CD14-positive monocyte (primary cell): ENCODE measurements at regions not wholly inside any gene's neighbourhood (a gene's known extent, or its start where the extent isn't known, plus 50 kb on each side); places are given as distances from the start of the nearest gene placed in this dataset.
A peak's percentile ranks its signal among the peaks of the same experiment; 100 is the strongest.

ENCODE experiments used
- DNase-seq, 3 donors: peaks; one replicate each; pipeline ENCODE4 v3.0.0-alpha.2; 2011 to 2022
- H2AFZ ChIP-seq: 2 replicates; pipeline ENCODE4 v1.6.0; 2012; ENCODE audit warnings: mild to moderate bottlenecking, low read depth, low read length, inconsistent platforms; ENCODE audit not compliant: insufficient read depth, poor library complexity, severe bottlenecking
- H3K27ac ChIP-seq, 2 donors: 1 replicate in 1 of 2; 2 replicates in 1 of 2; pipeline ENCODE4 v1.5.1; 2012 to 2013; ENCODE audit warnings: low read length in 2 of 2, control low read depth in 1 of 2, inconsistent platforms in 1 of 2, low read depth in 1 of 2, mild to moderate bottlenecking in 1 of 2
- H3K27me3 ChIP-seq, 2 donors: one replicate each; pipeline versions ENCODE4 v1.6.0 to v1.6.1; 2011 to 2013; ENCODE audit warnings: low read length in 2 of 2; ENCODE audit not compliant: control insufficient read depth in 2 of 2, insufficient read depth in 2 of 2
- H3K36me3 ChIP-seq, 2 donors: replicated peaks in 1 of 2; 1 replicate in 1 of 2; 2 replicates in 1 of 2; pipeline versions ENCODE4 v1.5.1 to v1.6.1; 2012 to 2013; ENCODE audit warnings: low read length in 2 of 2, control low read depth in 1 of 2, inconsistent platforms in 1 of 2, mild to moderate bottlenecking in 1 of 2; ENCODE audit not compliant: insufficient read depth in 2 of 2, control insufficient read depth in 1 of 2
- H3K4me1 ChIP-seq, 2 donors: 1 replicate in 1 of 2; 2 replicates in 1 of 2; pipeline versions ENCODE4 v1.5.1 to v1.6.1; 2012 to 2013; ENCODE audit warnings: low read length in 2 of 2, control low read depth in 1 of 2, inconsistent platforms in 1 of 2, mild to moderate bottlenecking in 1 of 2, moderate library complexity in 1 of 2; ENCODE audit not compliant: insufficient read depth in 2 of 2, control insufficient read depth in 1 of 2
- H3K4me2 ChIP-seq: replicated peaks from 2 replicates; pipeline ENCODE3; 2012; ENCODE audit warnings: low read length, moderate library complexity, mild to moderate bottlenecking; ENCODE audit not compliant: poor library complexity, severe bottlenecking; ENCODE audit errors: extremely low read depth
- H3K4me3 ChIP-seq, 3 experiments: fragments of 200-600 bp in 1 of 3; sonication (generic) in 1 of 3; replicated peaks in 1 of 3; 1 replicate in 2 of 3; 2 replicates in 1 of 3; pipeline ENCODE4 v1.5.1; 2011 to 2013; ENCODE audit warnings: low read length in 3 of 3, mild to moderate bottlenecking in 3 of 3, control low read depth in 2 of 3, low read depth in 2 of 3, inconsistent platforms in 1 of 3, moderate library complexity in 1 of 3
- H3K79me2 ChIP-seq: 2 replicates; pipeline ENCODE4 v1.6.0; 2012; ENCODE audit warnings: mild to moderate bottlenecking, control low read depth, inconsistent platforms, low read length, moderate library complexity; ENCODE audit not compliant: insufficient read depth
- H3K9ac ChIP-seq: 2 replicates; pipeline ENCODE4 v1.6.0; 2017; ENCODE audit warnings: low read length, mild to moderate bottlenecking; ENCODE audit not compliant: insufficient read depth, poor library complexity, severe bottlenecking
- H3K9me3 ChIP-seq, 2 donors: replicated peaks in 1 of 2; 1 replicate in 1 of 2; 2 replicates in 1 of 2; pipeline versions ENCODE4 v1.5.1 to v1.6.1; 2012 to 2013; ENCODE audit warnings: low read length in 2 of 2, control low read depth in 1 of 2; ENCODE audit not compliant: control insufficient read depth in 1 of 2, insufficient read depth in 1 of 2
- H4K20me1 ChIP-seq: 2 replicates; pipeline ENCODE4 v1.6.0; 2012; ENCODE audit warnings: mild to moderate bottlenecking, low read length, control low read depth, moderate library complexity; ENCODE audit not compliant: insufficient read depth
- H3K27ac Mint-ChIP-seq, 7 donors: one replicate each; pipeline ENCODE4 v1.8.0; 2020; ENCODE audit warnings: mild to moderate bottlenecking in 7 of 7, mixed read lengths in 7 of 7, moderate library complexity in 6 of 7, inconsistent platforms in 2 of 7
- H3K27me3 Mint-ChIP-seq, 3 donors: one replicate each; pipeline ENCODE4 v1.8.0; 2021 to 2022; ENCODE audit warnings: low read depth in 3 of 3, mild to moderate bottlenecking in 3 of 3, mixed read lengths in 3 of 3, moderate library complexity in 3 of 3, inconsistent platforms in 1 of 3
- H3K36me3 Mint-ChIP-seq, 2 donors: one replicate each; pipeline ENCODE4 v1.8.0; 2020; ENCODE audit warnings: mixed read lengths in 2 of 2, inconsistent platforms in 1 of 2, mild to moderate bottlenecking in 1 of 2
- H3K4me1 Mint-ChIP-seq: one replicate; pipeline ENCODE4 v1.8.0; 2020; ENCODE audit warnings: mild to moderate bottlenecking, mixed read lengths
- H3K4me3 Mint-ChIP-seq, 2 donors: one replicate each; pipeline ENCODE4 v1.8.0; 2020; ENCODE audit warnings: mild to moderate bottlenecking in 2 of 2, mixed read lengths in 2 of 2, moderate library complexity in 1 of 2
- H3K9me3 Mint-ChIP-seq, 7 donors: one replicate each; pipeline ENCODE4 v1.8.0; 2020 to 2022; ENCODE audit warnings: mixed read lengths in 7 of 7, mild to moderate bottlenecking in 6 of 7, moderate library complexity in 6 of 7, inconsistent platforms in 2 of 7
- WGBS: methylation state at CpG from one replicate; pipeline ENCODE4 v1.1.5; 2013; ENCODE audit warnings: missing lambda C conversion rate; ENCODE audit not compliant: insufficient coverage; 5-methylcytosine and 5-hydroxymethylcytosine counted together
- intact Hi-C, 2 donors: fragments of 100-400 bp; cut with micrococcal nuclease; formaldehyde crosslinking; loops; one replicate each; pipeline versions ENCODE4 v1.15.0 to v1.15.1; 2023
- TF ChIP-seq, protein P1 (sequence below): fragments of 200-600 bp; IDR thresholded peaks from one replicate; pipeline ENCODE4 v1.8.0; 2022; ENCODE audit warnings: antibody characterized with exemption, mild to moderate bottlenecking

DNA sequence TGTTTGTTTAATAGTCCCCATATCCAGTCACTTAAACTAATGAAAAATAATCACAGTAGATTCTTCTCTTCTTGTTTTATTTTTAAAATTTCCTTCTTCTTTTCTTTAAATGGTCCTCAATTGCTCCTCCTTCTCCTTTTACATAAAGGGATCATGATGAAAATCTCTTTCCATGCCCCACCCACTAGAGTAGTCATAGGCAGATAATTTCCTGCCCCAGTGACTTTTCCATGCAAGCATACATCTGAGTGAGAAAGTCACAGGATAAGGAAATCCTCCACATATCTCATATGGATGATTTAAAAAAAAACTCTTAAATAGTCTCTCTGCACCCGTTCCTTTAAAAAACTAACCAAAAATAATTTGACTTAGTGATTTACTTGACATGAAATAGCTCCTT lies 552.3 kb upstream of the SETBP1 start:
- Mint-ChIP-seq H3K4me3 (no peak overlapping the region), H3K27ac (no peak overlapping the region), H3K36me3 (no peaks in the 10 kb centered on the region), H3K4me1 (no peaks in the 10 kb centered on the region), H3K27me3 (peaks cover 0 to 3% (median 0%) of the 10 kb centered on the region in 3 donors), H3K9me3 (no peaks in the 10 kb centered on the region)
- intact Hi-C loops, result no loop called here
- H3K4me1 ChIP-seq, result no peaks in the 10 kb centered on the region
- TF ChIP-seq, protein P1, sequence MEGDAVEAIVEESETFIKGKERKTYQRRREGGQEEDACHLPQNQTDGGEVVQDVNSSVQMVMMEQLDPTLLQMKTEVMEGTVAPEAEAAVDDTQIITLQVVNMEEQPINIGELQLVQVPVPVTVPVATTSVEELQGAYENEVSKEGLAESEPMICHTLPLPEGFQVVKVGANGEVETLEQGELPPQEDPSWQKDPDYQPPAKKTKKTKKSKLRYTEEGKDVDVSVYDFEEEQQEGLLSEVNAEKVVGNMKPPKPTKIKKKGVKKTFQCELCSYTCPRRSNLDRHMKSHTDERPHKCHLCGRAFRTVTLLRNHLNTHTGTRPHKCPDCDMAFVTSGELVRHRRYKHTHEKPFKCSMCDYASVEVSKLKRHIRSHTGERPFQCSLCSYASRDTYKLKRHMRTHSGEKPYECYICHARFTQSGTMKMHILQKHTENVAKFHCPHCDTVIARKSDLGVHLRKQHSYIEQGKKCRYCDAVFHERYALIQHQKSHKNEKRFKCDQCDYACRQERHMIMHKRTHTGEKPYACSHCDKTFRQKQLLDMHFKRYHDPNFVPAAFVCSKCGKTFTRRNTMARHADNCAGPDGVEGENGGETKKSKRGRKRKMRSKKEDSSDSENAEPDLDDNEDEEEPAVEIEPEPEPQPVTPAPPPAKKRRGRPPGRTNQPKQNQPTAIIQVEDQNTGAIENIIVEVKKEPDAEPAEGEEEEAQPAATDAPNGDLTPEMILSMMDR, result no peak
- no peaks in the 10 kb centered on the region for H3K9me3 ChIP-seq
- no peak overlapping the region for H2AFZ ChIP-seq
- WGBS, result no CpG with 5 or more reads among the region's 1 CpG
- no peak overlapping the region for H3K4me2 ChIP-seq
- H3K27ac ChIP-seq, result no peak overlapping the region
- no peaks in the 10 kb centered on the region for H4K20me1 ChIP-seq
- no peaks in the 10 kb centered on the region for H3K27me3 ChIP-seq
- no peak overlapping the region for H3K4me3 ChIP-seq
- H3K79me2 ChIP-seq, result no peaks in the 10 kb centered on the region
- DNase-seq, result no peak
- H3K36me3 ChIP-seq, result no peaks in the 10 kb centered on the region
- no peak overlapping the region for H3K9ac ChIP-seq

DNA sequence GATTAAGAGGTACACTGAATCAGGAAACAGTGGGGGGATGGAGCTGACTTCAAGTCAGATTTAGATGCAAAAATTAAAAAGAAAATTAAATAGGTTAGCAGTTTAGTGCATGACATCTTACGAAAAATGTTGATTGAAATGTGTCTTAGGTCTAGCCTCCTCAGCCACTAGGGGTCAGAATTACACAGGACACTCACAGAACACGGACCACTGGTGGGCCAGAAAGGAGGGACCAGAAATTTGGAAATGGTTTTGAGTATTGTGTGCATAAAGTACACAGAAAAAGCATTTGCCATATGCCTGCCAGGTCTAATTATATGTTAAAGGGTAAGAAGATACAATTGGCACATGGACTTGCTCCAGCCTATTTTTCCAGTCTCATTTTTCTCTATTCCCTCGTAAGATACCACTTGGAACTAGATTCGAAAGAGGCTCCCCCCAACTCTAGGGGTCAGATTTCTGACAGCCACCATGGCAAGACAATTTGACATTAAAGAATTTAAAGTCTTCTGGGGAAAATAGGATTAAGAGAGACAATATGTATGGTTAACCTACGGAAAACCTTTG lies 550.2 kb upstream of the SETBP1 start:
- no peaks in the 10 kb centered on the region for H3K4me1 ChIP-seq
- Mint-ChIP-seq H3K36me3 (no peaks in the 10 kb centered on the region), H3K4me1 (no peaks in the 10 kb centered on the region), H3K4me3 (no peak overlapping the region), H3K27ac (no peak overlapping the region), H3K9me3 (no peaks in the 10 kb centered on the region), H3K27me3 (peaks cover 0 to 1% (median 0%) of the 10 kb centered on the region in 3 donors)
- H3K27ac ChIP-seq, result no peak overlapping the region
- no peak for DNase-seq
- H3K9me3 ChIP-seq, result no peaks in the 10 kb centered on the region
- no peaks in the 10 kb centered on the region for H3K79me2 ChIP-seq
- WGBS, result no CpG with 5 or more reads among the region's 5 CpGs
- no peaks in the 10 kb centered on the region for H3K36me3 ChIP-seq
- H3K9ac ChIP-seq, result no peak overlapping the region
- no peak overlapping the region for H2AFZ ChIP-seq
- TF ChIP-seq, protein P1, result peak; percentile 35
- no peak overlapping the region for H3K4me3 ChIP-seq
- intact Hi-C loops, result no loop called here
- no peak overlapping the region for H3K4me2 ChIP-seq
- H4K20me1 ChIP-seq, result no peaks in the 10 kb centered on the region
- no peaks in the 10 kb centered on the region for H3K27me3 ChIP-seq
